Ovary (tissue), 3 donors: ENCODE measurements at regions not wholly inside any gene's neighbourhood (a gene's known extent, or its start where the extent isn't known, plus 50 kb on each side); places are given as distances from the start of the nearest gene placed in this dataset.

Source experiments
- EP300 ChIP-seq: sonication (generic); formaldehyde crosslinking; IDR thresholded peaks from one replicate; pipeline ENCODE4 v1.6.1; 2017; ENCODE audit warnings: antibody characterized with exemption
- TF ChIP-seq, protein P1 (sequence below), 3 donors: fragments of 450-650 bp in 2 of 3; fragments of 200-600 bp in 1 of 3; IDR thresholded peaks; one replicate each; pipeline versions ENCODE4 v1.5.1 to v1.8.0; 2016 to 2022; ENCODE audit warnings: antibody characterized with exemption in 3 of 3, mild to moderate bottlenecking in 1 of 3
- donor health status: DM: no; HTN: no; CAD: no.

DNA sequence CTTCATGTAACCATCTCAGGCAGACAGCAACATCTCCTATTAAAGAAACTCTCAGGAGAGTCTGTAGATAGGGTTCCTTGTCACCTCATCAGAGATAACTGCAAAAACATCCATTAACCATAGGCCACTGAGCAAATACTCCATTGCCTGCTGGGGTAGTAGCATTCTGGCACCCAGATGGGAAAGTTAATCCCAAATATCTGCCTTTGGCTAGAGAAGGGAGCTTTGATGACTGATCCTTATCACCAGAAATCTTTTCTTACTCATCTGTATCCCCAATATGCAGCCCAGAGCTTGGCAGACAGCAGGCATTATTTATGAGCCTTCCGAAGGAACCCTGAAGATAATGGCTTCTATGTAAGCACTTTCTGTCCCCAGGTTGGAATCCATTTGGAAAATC, 173.1 kb downstream of the MFSD1 start:
- TF ChIP-seq, protein P1, sequence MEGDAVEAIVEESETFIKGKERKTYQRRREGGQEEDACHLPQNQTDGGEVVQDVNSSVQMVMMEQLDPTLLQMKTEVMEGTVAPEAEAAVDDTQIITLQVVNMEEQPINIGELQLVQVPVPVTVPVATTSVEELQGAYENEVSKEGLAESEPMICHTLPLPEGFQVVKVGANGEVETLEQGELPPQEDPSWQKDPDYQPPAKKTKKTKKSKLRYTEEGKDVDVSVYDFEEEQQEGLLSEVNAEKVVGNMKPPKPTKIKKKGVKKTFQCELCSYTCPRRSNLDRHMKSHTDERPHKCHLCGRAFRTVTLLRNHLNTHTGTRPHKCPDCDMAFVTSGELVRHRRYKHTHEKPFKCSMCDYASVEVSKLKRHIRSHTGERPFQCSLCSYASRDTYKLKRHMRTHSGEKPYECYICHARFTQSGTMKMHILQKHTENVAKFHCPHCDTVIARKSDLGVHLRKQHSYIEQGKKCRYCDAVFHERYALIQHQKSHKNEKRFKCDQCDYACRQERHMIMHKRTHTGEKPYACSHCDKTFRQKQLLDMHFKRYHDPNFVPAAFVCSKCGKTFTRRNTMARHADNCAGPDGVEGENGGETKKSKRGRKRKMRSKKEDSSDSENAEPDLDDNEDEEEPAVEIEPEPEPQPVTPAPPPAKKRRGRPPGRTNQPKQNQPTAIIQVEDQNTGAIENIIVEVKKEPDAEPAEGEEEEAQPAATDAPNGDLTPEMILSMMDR (IDR thresholded peaks at IDR 0.05) = no peak
- no peak for TF ChIP-seq EP300
